Right cardiac atrium (tissue), 5 donors: ENCODE measurements at regions not wholly inside any gene's neighbourhood (a gene's known extent, or its start where the extent isn't known, plus 50 kb on each side); places are given as distances from the start of the nearest gene placed in this dataset.

Experiments used
- ATAC-seq, 2 donors: fragments of 200-7000 bp; cut with Tn5 transposase; one replicate each; pipeline versions ENCODE4 v1.8.0 to v1.9.1; 2020; ENCODE audit warnings: moderate library complexity in 2 of 2, mild to moderate bottlenecking in 1 of 2
- DNase-seq, 3 donors: peaks; one replicate each; pipeline ENCODE4 v3.0.0-alpha.2; 2020
- H3K27ac ChIP-seq: one replicate; pipeline ENCODE4 v1.5.1; 2013; ENCODE audit warnings: mild to moderate bottlenecking, low read length, control low read depth, moderate library complexity
- H3K27me3 ChIP-seq: one replicate; pipeline ENCODE4 v1.6.1; 2013; ENCODE audit not compliant: control insufficient read depth, insufficient read depth
- H3K4me1 ChIP-seq: one replicate; pipeline ENCODE4 v1.6.1; 2013; ENCODE audit warnings: low read length; ENCODE audit not compliant: control insufficient read depth, insufficient read depth
- H3K4me3 ChIP-seq: one replicate; pipeline ENCODE4 v1.5.1; 2013; ENCODE audit warnings: low read length, control low read depth
- H3K9me3 ChIP-seq: one replicate; pipeline ENCODE4 v1.6.1; 2013; ENCODE audit warnings: low read length; ENCODE audit not compliant: control insufficient read depth
- WGBS: extraction: QIAGEN DNeasy Blood & Tissue Kit; methylation state at CpG from one replicate; pipeline ENCODE4 v1.1.7; 2013; 5-methylcytosine and 5-hydroxymethylcytosine counted together
- intact Hi-C, 4 donors: fragments of 100-400 bp; cut with DNase I; formaldehyde crosslinking; loops; one replicate each; pipeline versions ENCODE4 v1.11.0 to v1.14.0; 2022 to 2023
- donor health status: healthy with polysubstance abuse.
- donor health status: DM: no; HTN: yes; CAD: no.
- donor health status: DM: no; HTN: no; CAD: no.
- donor health status: DM: no; HTN: yes; CAD: no; lungs with severe emphysema.
- donor health status: DM: yes; HTN: yes; CAD: no.

GRCh38 chr2:2702385-2702784 is 371.3 kb upstream of the MYT1L start:
- intact Hi-C loops: no loop called here
- no peaks in the 10 kb centered on the region for H3K4me1 ChIP-seq
- DNase-seq (no peak), ATAC-seq (no peak)
- WGBS: 72% methylated on average over 9 of the region's 9 CpGs
- no peak overlapping the region for H3K27ac ChIP-seq
- H3K4me3 ChIP-seq: no peak overlapping the region
- H3K27me3 ChIP-seq: no peaks in the 10 kb centered on the region
- H3K9me3 ChIP-seq: no peaks in the 10 kb centered on the region

DNA sequence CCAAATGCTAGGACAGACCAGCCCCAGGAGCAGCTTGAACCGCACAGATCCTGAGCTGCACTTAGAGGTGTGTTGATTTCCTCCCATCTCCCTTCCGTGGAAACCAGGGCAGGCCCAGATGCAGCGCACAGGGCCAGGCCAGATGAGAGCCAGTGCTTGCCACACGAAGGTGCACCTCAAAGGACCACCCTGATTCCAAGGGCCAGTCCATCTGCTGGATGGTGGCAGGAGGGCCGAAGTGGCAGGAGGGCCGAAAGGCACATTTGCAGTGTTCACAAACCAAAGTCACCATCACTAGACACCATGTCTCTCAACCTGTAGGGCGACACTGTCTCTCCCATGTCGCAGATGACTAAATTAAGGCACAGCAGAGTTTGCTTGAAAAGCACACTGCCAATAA is 370.7 kb upstream of the MYT1L start:
- 74% methylated on average over 8 of the region's 8 CpGs for WGBS
- H3K9me3 ChIP-seq: no peaks in the 10 kb centered on the region
- H3K4me1 ChIP-seq: no peaks in the 10 kb centered on the region
- H3K27ac ChIP-seq: no peak overlapping the region
- no peak overlapping the region for H3K4me3 ChIP-seq
- ATAC-seq (no peak), DNase-seq (no peak)
- H3K27me3 ChIP-seq: no peaks in the 10 kb centered on the region
- intact Hi-C loops: no loop called here

DNA sequence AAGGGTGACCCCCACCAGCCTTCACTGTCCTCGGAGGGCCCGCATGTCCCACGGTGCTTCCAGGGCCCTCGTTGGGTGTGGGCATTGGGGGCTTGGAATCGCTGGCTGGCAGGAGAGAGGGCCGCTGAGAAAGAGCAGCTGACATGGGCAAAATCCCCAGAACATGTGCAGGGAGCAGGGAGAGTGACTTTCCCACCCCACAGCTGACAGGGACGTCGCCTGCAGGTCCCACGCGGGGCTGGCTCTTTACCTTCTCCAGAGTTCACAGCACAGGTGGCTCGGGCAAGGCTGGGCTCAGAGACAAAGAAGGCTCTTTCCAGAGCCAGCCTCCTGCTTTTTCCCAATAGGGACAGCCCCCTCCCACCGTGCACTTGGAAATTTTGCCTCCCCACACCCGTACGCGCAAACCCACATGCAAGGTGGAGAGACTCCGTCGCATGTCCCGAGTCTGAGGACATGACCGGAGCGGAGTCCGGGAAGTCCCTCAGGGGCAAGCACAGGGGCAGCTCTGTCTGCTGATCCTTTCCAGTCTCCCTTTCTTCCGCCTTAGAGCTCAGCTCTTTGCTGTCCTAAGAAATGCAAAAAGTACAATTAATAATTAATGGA is 370.2 kb upstream of the MYT1L start:
- intact Hi-C loops: no loop called here
- Histone ChIP-seq H3K27ac (no peak overlapping the region), H3K4me1 (no peaks in the 10 kb centered on the region), H3K9me3 (no peaks in the 10 kb centered on the region), H3K4me3 (no peak overlapping the region), H3K27me3 (no peaks in the 10 kb centered on the region)
- DNase-seq (no peak), ATAC-seq (no peak)
- 82% methylated on average over 22 of the region's 22 CpGs for WGBS

- no peak overlapping the region for H3K4me3 ChIP-seq
- no peak for DNase-seq
- no peaks in the 10 kb centered on the region for H3K9me3 ChIP-seq
- H3K27ac ChIP-seq: no peak overlapping the region
- intact Hi-C loops: no loop called here
- no peaks in the 10 kb centered on the region for H3K27me3 ChIP-seq
- WGBS: 55% methylated on average over 9 of the region's 9 CpGs
- ATAC-seq: no peak
- no peaks in the 10 kb centered on the region for H3K4me1 ChIP-seq
These were observed 368.0 kb upstream of the MYT1L start for GRCh38 chr2:2699121-2699505.

DNA sequence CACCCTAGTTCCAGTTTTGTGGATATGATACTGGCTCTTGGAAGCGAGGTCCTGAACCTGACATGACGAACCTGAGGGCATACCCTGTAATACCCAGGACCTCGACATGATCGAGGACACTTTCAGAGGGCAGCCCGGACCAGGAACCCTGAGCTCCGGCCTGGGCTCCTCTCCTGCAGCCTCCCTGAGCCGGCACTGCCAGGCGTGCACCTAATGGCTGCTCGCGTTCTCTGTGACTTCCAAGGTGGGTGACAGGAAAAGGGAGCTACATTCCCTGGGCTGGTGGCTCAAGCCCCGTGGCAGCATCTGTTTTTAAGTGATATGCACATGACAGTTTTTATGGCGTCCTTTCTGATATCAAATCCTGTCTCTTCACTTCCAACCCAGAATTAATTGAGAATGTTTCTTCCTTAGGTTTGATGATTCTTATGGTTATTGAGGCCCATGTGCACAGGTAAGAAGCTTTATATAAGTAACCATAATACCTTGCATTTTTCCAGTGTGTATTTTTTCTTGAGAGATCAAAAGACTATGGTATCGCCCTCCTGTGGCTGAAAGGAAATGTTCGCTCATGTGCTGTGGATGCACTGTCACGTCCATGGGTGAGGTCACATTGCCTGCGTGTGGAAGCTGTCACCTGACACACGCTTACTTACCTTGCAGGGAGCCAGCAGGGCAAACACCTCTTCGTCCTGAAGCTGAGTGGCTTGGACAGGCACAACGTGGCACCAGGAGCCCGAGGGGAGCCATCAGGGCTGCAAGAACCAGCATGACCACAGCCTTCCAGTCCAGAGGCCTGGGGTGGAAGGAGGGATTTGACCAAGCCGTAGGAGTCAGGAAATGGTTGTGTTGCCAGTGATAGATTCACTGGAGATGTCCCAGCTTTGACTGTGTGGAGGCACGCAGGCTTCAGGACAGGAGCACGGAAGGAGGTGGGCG is 367.4 kb upstream of the MYT1L start:
- intact Hi-C loops: no loop called here
- no peak overlapping the region for H3K27ac ChIP-seq
- no peaks in the 10 kb centered on the region for H3K4me1 ChIP-seq
- no peaks in the 10 kb centered on the region for H3K9me3 ChIP-seq
- H3K4me3 ChIP-seq: no peak overlapping the region
- H3K27me3 ChIP-seq: no peaks in the 10 kb centered on the region
- ATAC-seq (no peak), DNase-seq (no peak)
- WGBS: 80% methylated on average over 24 of the region's 24 CpGs

DNA sequence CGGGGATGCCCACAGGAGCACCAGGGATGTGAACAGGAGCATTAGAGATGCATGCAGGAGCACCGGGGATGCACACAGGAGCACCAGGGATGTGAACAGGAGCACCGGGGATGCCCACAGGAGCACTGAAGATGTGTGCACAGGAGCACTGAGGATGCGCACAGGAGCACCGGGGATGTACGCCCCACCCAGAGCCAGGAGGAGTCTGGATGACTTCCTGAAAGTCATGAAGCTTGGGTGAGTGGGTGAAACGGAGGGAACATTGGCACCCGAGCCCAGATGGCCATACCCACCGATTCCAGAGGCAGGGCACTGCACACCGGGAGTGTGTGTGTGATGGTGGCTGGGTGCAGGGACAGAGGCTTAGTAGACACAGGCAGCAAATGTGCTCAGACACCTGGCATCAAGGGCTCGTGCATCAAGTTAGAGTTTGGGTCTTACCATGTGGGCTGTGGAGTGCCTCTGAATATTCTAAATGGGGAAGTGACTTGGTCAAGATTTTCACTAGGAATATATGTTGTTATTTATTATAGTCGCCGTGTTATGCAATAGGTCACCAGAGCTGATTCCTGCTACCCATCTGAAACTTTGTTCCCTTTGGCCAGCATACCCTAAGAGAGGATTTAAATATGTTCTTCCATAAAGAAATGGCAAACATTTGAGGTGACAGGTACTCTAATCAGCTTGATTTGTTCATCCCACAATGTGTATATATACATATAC is 365.8 kb upstream of the MYT1L start:
- Histone ChIP-seq H3K4me3 (no peak overlapping the region), H3K4me1 (no peaks in the 10 kb centered on the region), H3K27ac (no peak overlapping the region), H3K9me3 (no peaks in the 10 kb centered on the region), H3K27me3 (no peaks in the 10 kb centered on the region)
- DNase-seq (no peak), ATAC-seq (no peak)
- 83% methylated on average over 13 of the region's 13 CpGs for WGBS
- intact Hi-C loops: no loop called here

- ATAC-seq (no peak), DNase-seq (no peak)
- no peak overlapping the region for H3K27ac ChIP-seq
- H3K4me3 ChIP-seq: no peak overlapping the region
- intact Hi-C loops: no loop called here
- no peaks in the 10 kb centered on the region for H3K4me1 ChIP-seq
- no peaks in the 10 kb centered on the region for H3K27me3 ChIP-seq
- 80% methylated on average over 5 of the region's 5 CpGs for WGBS
- no peaks in the 10 kb centered on the region for H3K9me3 ChIP-seq
These were observed 365.2 kb upstream of the MYT1L start for GRCh38 chr2:2696325-2696724.

DNA sequence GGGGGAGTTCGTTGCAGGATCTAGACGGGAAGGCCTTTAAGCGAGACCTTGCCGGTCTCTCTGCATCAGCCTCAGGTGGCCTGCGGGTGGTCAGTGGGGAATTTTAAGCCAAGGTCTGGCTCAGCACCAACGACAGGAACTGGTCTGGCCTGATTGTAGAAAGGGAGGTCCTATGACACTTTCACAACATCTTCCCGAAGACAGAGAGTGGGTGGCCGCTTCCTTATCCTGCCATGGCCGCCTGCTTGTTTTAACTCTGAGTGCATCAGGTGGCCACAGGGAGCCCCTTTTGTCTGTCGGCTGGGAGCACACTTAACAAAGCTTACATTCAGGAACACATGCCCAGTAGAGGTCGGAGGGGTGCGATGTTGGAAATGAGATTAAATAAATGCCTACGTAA is 363.7 kb upstream of the MYT1L start:
- no peaks in the 10 kb centered on the region for H3K4me1 ChIP-seq
- H3K27ac ChIP-seq: no peak overlapping the region
- intact Hi-C loops: no loop called here
- 68% methylated on average over 13 of the region's 13 CpGs for WGBS
- no peak for DNase-seq
- no peak for ATAC-seq
- no peaks in the 10 kb centered on the region for H3K27me3 ChIP-seq
- H3K9me3 ChIP-seq: no peaks in the 10 kb centered on the region
- no peak overlapping the region for H3K4me3 ChIP-seq

DNA sequence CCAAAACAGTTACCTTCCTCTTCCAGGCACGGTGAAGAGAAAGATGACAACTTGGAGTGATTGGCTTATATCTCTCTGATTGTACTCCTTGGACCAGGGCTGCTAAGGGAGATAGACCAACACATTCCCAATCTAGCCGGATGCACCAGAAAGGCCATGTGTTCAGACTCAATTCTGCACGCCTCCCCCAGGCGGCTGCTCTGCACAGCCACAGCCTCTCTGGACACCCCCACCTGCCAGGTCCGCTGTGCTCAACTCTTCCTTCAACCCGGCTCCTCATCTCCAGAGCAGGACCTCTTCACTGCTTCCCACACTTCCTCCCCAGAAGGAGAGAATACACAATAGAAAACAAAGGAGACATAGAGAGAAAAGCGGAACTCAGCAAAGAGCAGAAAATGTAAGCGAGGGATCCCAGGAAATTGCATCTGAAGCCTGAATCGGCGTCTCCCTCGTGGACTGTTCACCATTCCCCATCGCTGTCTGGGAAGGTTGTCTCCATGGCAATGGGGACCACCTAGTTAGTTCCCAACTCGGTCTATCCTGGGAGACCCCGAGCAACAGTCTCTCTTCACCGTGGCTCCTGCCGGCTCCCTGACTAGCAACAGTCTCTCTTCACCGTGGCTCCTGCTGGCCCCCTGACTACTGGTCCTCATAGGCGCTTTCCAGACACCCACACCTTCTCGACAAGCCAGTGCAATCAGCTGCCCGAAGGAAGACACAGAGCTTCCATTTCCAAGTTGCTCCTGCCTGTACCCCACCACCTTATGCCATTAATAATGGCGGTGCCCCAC is 361.7 kb upstream of the MYT1L start:
- ATAC-seq: no peak
- Histone ChIP-seq H3K27ac (no peak overlapping the region), H3K4me1 (no peaks in the 10 kb centered on the region), H3K4me3 (no peak overlapping the region), H3K9me3 (no peaks in the 10 kb centered on the region), H3K27me3 (no peaks in the 10 kb centered on the region)
- intact Hi-C loops: no loop called here
- DNase-seq: no peak
- WGBS: 84% methylated on average over 21 of the region's 21 CpGs

DNA sequence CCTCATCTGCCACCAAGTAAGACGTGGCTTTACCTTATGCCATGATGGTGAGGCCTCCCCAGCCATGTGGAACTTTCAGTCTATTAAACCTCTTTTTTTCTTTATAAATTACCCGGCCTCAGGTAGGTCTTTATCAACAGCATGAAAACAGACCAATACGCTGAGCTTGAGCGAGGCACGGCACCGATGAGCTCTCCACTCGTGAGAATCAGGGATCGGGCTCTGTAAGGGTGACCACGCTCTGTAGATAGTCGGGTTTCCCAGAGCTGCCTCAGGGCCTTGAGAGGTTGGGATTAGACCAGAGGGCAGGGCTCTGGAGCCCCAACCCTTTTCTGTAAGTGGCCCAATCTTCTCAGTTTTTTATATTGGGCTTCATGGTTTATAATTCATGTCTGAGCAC is 360.3 kb upstream of the MYT1L start:
- Histone ChIP-seq H3K9me3 (no peaks in the 10 kb centered on the region), H3K4me3 (no peak overlapping the region), H3K27ac (no peak overlapping the region), H3K4me1 (no peaks in the 10 kb centered on the region), H3K27me3 (no peaks in the 10 kb centered on the region)
- ATAC-seq (no peak), DNase-seq (no peak)
- WGBS: 93% methylated on average over 10 of the region's 10 CpGs
- intact Hi-C loops: no loop called here

GRCh38 chr2:2690985-2691384 is 359.9 kb upstream of the MYT1L start:
- 59% methylated on average over 4 of the region's 4 CpGs for WGBS
- Histone ChIP-seq H3K27ac (no peak overlapping the region), H3K9me3 (no peaks in the 10 kb centered on the region), H3K27me3 (no peaks in the 10 kb centered on the region), H3K4me1 (no peaks in the 10 kb centered on the region), H3K4me3 (no peak overlapping the region)
- ATAC-seq (no peak), DNase-seq (no peak)
- intact Hi-C loops: no loop called here
